GM19043 (cell line): ENCODE measurements at regions not wholly inside any gene's neighbourhood (a gene's known extent, or its start where the extent isn't known, plus 50 kb on each side); places are given as distances from the start of the nearest gene placed in this dataset.

Experiments used
- ATAC-seq: cut with Tn5 transposase; IDR thresholded peaks from one replicate; pipeline ENCODE4 v1.9.1; 2021; ENCODE audit warnings: low read depth; ENCODE audit not compliant: unreplicated experiment

DNA sequence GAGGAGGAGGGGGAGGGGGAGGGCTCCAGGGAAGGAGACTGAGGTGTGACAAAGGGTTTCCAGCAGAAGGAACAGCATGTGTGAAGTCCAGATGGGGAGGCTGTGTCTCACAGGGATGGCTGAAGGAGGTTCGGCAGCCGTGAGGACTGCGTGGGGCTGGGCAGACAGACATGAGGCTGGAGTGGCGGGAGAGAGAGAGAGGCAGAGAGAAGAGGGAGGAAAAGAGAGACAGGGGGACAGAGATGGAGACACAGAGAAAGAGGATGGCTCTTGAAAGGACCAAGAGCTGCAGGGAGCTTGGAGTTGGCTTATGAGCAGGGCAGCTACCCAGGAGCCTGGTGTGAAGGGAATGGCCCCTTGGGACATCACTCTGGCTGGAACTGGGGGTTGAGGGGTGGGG, 138.9 kb upstream of the ASB18 start:
- no peak for ATAC-seq

GRCh38 chr2:236403811-236404210, 139.6 kb upstream of the ASB18 start:
- ATAC-seq = no peak

DNA sequence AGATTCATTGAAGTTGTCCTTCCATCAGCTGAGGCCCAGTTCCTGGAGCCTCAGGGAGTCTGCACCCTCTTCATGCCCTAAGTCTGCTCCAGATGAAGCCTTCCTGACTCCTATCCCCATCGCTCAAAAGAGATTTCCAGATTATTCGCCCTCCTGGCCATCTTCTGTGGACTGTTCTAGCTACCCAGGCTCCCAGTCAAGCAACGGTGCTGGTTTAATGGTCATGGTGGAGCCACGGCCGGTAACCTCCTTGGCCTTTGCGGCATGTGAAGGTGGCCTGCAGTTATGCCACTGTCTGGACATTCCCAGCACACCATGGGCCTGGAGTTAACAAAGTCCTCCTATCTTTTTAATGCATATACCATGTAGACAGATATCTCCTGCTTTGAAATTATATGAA, 140.1 kb upstream of the ASB18 start:
- ATAC-seq = no peak

DNA sequence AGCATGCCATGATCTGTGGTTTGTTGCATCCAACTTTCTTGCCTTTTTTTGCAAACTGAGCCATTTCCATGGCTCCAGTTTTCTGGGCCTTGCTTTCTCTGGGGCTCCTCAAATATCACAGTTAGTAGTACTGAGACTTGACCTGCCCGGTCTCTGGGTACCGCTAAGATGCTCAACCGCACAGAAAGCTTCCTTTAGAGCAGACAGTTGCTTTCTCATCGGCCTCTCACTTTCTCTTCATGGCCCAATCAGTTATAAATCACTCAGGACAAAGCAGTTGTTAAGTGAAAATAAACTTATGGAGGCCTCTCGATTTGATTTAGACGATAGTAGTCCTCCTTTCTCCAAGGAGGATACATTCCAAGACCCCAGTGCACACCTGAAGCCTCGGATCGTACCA, 141.2 kb upstream of the ASB18 start:
- ATAC-seq = no peak

GRCh38 chr2:236408090-236408489, 143.9 kb upstream of the ASB18 start:
- no peak for ATAC-seq

- no peak for ATAC-seq
These were observed 144.6 kb upstream of the ASB18 start for GRCh38 chr2:236408786-236409185.

DNA sequence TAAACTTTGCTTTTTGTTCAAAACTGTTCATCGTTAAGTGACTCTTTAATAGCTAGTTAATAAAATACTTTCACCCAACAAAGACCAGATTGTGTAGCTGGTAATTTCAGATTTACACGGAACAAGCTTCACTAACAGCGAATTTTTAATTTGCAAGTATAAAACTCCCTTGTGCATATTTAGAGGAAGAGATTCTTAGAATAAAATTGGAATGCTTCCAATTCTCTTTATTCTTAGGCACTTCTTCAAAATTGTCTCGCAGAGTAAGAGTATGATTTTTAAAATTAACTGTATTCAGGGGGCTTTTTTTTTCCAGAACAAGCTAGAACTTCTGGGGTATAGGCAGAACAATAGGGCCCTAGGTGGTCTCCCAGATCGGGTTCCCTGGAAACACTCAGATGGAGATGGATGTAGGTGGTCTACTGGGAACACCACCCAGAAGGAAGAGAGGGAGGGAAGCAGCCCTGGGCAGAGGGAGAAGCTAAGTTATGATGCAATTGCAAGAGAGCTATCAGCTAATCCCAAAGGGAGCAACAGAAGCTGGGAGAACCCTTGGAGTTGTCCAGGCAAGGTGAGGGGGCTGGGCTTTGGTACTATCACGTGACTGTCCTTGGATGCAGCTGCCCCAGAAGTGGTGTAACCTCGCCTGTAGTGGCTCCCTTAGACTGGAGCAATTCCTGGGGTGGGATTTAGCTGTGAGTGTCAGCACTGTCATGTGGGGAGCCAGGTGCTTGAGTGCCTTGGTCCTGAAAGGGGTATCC, 151.7 kb upstream of the ASB18 start:
- ATAC-seq = no peak

GRCh38 chr2:236417150-236417549, 152.5 kb upstream of the ACKR3 start:
- ATAC-seq = no peak

GRCh38 chr2:236430584-236430983, 139.0 kb upstream of the ACKR3 start:
- no peak for ATAC-seq

DNA sequence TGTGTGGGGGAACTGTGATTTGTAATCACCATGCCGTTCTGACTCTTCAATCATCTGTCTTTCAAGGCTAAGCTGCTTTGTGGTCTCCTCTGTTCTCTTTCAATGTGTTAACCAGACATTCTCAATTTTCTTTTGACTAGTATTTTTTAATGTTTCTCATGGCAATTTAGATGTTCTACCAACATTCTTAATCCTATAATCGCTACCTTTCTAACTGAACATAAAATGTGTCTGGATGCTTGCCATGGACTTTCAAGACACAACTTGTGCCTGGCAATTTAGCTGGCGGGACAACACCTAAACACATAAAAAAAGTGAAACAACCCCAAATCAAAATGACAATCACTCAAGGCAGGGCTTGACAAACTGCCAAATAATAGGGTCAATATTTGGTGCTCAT, 135.0 kb upstream of the ACKR3 start:
- no peak for ATAC-seq

DNA sequence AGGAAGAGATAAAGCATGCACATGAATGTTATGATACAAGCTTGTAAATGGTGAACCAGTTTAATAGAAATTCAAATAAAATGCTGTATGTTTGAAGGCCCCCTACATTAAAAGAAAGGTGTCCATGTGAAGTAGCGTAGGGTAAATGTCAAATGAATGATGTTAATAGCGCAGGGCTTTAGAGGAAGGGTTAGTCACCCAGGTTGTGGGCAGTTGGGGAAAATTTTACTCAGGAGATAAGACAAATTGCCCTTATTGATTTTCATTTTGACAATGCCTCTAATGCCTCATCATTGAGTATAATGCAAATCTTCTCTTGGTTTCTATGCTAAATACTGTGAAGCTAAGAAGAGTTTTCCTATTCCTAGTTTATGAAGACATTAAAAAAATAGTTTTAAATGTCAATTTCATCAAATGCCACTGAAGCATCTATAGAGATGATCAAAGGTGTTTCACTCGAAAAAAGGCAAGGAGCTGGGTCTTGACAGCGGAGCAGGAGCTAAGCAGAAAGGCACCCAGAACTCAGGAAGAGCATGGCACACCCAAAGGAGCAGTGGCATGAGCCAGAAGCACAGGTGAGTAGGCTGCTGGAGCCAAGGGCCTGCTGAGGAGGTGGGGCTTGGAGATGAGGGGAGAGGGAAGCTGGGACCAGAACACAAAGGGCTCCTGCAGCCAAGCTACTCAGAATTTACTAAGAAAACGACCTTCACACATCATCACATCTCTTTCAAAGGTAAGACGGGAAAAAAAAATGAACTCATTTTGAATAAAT, 129.3 kb upstream of the ACKR3 start:
- ATAC-seq = no peak

DNA sequence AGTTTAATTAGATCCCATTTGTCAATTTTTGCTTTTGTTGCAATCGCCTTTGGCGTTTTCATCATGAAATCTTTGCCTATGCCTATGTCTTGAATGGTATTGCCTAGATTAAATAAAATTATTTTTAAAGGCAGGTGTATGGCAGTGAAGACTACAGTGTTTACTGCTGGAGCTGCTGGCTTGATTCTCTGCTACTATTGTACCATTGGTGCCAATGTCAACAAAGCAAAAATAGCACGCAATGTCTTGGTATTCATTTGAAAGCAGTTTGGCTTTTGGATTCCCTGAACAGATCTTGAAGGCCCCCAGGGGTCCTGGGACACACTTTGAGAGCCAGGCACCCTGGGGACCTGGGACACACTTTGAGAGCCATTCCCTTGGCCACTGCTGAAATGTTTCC, 125.4 kb upstream of the ACKR3 start:
- ATAC-seq = no peak

DNA sequence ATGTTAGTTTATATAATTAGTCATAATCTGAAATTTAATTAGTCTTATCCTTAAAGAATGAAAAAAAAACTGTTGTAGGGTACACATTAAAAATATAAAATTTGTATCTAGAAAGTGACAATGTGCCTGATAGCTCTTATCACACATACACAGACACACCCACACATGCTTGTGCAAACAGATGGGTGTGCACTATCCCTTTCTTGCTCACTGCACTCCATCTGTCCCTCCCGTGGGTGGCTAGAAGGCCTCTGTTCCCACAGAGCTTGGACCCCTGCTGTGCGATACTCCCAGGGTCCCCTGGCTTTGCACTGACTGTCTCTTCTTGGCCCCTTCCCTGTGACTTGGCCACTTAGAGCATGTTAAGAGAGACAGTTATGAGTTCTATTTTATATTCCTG, 123.9 kb upstream of the ACKR3 start:
- no peak for ATAC-seq

DNA sequence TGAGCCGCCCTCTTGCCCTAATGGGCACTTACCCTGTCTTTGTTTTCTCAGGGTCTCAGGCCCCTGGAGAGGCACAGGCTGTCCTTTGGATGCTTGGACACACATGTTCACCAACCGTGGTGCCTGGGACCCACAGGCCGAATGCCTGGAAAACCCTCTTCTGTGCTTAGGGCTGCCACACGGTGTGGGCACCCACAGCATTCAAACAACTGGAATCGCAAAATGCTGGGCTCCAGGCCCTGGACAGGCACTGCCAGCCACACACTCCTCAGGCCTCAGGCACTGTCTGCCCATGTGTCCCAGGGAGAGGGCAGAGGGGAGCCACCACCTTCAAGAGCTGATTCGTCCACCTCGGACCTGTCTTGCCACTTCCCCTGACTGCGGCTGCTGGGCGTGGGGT, 123.1 kb upstream of the ACKR3 start:
- no peak for ATAC-seq

- ATAC-seq = no peak
These were observed 120.4 kb upstream of the ACKR3 start for GRCh38 chr2:236449167-236449761.

- no peak for ATAC-seq
These were observed 117.4 kb upstream of the ACKR3 start for GRCh38 chr2:236452238-236452637.

DNA sequence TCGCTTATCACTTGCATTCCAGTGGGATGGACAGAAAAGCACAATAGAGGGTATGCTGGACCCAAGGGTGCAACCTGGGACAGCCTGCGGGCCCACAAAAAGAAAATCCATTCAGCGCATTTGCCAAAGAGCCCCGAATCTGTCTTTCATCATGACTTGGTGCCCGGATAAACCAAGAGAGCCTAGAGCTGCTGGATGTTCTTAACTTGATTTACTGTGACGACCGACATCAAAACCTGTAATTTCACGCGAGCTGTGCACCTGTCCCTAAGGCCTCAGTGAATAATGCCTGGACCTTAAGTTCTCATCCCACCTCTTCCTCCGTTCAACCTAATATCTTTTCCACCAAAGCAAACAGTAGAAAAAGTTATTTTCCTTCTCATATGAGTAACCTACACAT, 115.5 kb upstream of the ACKR3 start:
- ATAC-seq = no peak

GRCh38 chr2:236459393-236459792, 110.2 kb upstream of the ACKR3 start:
- no peak for ATAC-seq

DNA sequence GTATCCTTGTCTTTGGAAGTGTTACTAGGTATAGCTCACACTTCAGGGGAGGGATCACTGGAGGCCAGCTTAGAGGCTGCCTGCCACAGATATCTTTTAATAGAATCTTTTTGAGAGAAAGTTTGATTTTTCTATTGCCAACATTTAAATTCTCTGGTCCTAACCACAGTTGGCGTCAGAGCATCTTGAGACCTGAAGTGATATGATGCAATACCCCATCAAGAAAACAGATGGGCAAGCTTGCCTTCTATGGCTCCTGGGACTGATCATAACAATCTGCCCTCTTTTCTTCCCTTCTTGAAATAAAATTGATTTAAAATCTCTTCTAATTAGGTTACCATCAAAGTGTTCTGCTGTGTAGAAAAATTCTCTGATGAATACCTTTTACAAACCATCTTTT, 105.5 kb upstream of the ACKR3 start:
- ATAC-seq = no peak

DNA sequence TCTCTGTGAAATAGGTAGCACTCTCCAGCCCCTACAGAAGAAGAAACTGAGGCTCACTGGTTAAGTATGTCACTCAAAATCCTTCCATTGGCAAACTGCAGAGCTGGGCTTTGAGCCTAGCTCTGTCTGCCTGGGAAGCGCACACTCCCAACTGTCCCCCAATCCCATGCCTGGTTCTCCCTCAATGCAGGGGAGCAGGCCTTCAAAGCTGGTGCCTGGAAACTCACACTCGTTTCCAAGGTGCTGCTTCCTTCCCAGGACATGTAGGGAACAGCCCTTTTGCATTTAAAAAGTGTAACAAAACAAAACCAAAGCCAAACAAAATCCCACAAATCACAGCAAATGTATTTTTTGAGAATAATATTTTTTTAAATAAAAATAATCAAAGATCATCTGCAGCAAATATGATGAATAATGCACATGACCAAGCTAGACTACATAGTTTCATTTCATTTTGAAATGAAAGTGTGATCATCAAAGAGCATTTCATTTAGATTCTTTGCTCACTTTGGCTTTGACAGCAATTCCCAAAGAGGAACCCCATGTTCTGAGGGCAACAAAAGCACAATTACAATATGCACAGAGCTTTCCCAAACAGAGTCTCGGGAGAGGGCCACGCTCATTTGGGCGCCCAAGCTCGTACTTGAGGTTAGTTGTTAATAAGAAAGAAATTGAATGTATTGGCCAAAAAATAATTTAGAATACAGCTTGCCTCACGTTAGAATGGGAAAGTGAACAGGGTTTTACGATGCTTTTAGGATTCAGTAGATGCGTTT, 96.7 kb upstream of the ACKR3 start:
- ATAC-seq = no peak

- ATAC-seq = no peak
These were observed 95.9 kb upstream of the ACKR3 start for GRCh38 chr2:236473691-236474090.
